ENCODE measurements at regions not wholly inside any gene's neighbourhood (a gene's known extent, or its start where the extent isn't known, plus 50 kb on each side); places are given as distances from the start of the nearest gene placed in this dataset.

DNA sequence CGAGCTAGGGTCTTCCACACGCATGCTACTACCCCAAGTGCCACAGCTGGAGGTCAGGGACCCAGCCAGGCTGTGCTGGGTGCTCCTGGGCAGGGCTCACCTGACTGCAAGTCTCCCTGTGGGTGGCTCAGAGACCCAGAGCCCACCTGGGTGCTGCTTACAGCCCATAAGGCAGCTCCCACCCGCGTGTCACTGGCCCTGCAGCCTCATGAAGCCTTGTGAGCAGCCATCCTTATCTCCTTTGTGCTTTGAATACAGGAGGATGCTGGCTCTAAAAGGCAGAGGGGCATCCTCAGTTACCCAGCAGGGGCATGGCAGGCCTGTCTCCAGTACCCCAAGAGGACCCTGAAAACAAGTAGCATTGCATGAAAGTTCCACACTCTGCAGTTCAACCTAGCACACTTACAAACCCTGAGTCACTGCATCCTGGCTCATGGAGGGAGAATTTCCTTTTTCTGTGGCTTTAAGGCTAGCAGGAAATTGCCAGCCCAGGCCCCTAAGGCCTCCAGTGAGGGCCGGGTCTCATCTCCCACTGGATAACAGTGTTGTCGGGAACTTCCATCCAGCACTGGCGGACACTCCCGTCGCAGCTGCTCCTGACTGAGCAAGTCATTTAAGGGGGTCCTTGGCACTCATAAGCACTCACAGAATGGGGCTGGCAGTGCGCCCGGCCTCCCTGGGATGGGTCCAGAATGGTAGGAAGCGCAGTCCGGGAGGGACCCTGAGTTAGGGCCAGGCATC lies 137.1 kb downstream of the RPIA start:
- peak; percentile 42 for TF ChIP-seq POLR2AphosphoS5 (IDR thresholded peaks at IDR 0.05; ENCODE audit: insufficient read depth, low read depth, low read length)
- no peak for TF ChIP-seq POLR2A (IDR thresholded peaks at IDR 0.05; ENCODE audit: low read depth, low read length)
- TF ChIP-seq EZH2 (IDR thresholded peaks at IDR 0.05; ENCODE audit: borderline replicate concordance, low read depth, low read length, severe bottlenecking): no peak
- no peak for TF ChIP-seq GATA2 (IDR thresholded peaks at IDR 0.05; ENCODE audit: insufficient read depth, insufficient read length, low read depth, low read length)
- peak; percentile 80 for TF ChIP-seq FOS (IDR thresholded peaks at IDR 0.05; ENCODE audit: borderline replicate concordance, insufficient read depth, low read length)
- peak; percentile 34 for TF ChIP-seq JUN (IDR thresholded peaks at IDR 0.05; ENCODE audit: borderline replicate concordance, insufficient read depth, insufficient read length, low read depth)
- TF ChIP-seq, protein P1, sequence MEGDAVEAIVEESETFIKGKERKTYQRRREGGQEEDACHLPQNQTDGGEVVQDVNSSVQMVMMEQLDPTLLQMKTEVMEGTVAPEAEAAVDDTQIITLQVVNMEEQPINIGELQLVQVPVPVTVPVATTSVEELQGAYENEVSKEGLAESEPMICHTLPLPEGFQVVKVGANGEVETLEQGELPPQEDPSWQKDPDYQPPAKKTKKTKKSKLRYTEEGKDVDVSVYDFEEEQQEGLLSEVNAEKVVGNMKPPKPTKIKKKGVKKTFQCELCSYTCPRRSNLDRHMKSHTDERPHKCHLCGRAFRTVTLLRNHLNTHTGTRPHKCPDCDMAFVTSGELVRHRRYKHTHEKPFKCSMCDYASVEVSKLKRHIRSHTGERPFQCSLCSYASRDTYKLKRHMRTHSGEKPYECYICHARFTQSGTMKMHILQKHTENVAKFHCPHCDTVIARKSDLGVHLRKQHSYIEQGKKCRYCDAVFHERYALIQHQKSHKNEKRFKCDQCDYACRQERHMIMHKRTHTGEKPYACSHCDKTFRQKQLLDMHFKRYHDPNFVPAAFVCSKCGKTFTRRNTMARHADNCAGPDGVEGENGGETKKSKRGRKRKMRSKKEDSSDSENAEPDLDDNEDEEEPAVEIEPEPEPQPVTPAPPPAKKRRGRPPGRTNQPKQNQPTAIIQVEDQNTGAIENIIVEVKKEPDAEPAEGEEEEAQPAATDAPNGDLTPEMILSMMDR (IDR thresholded peaks at IDR 0.05; ENCODE audit: extremely low read depth in 1 of 2, insufficient read depth in 1 of 2, low read depth in 1 of 2, low read length in 2 of 2): no peak
- TF ChIP-seq MYC (IDR thresholded peaks at IDR 0.05; ENCODE audit: low read depth, low read length): no peak
- TF ChIP-seq, protein P2, sequence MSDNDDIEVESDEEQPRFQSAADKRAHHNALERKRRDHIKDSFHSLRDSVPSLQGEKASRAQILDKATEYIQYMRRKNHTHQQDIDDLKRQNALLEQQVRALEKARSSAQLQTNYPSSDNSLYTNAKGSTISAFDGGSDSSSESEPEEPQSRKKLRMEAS (IDR thresholded peaks at IDR 0.05; ENCODE audit: insufficient read depth, insufficient read length): no peak
- peak overlapping the region; percentile 64 for H3K27ac ChIP-seq (ENCODE audit: insufficient read depth, low read depth, low read length)
- ChIA-PET POLR2A (no interaction called here), CTCF (no interaction called here)
- H3K4me1 ChIP-seq (ENCODE audit: control insufficient read depth, extremely low read depth, insufficient read depth, low read length): peaks cover 22% of the 10 kb centered on the region
- peak overlapping the region; percentile 79 for H2AFZ ChIP-seq (ENCODE audit: low read depth, low read length)
- BruUV-seq (replicated peaks): no TSS peak
- H3K9ac ChIP-seq (replicated peaks; ENCODE audit: extremely low read depth, insufficient read depth, low read length): peak overlapping the region; percentile 21
- dilution Hi-C loops (cut with MboI; ENCODE audit: extremely low pct_ligation_motif_present, low sequenced_read_pairs) (no loop called here), intact Hi-C loops (cut with micrococcal nuclease) (loop anchor here (1.0 to 5.0 kb wide), 4 partner anchors 10 to 136 kb away; partner anchors contain the start of gene RPIA)
- H3K4me3 ChIP-seq (replicated peaks in 1 of 3; ENCODE audit: insufficient read depth in 1 of 3, low read depth in 1 of 3, low read length in 3 of 3): no peak overlapping the region
- H3K9me3 ChIP-seq (replicated peaks; ENCODE audit: control insufficient read depth, insufficient read depth, low read length): no peaks in the 10 kb centered on the region
- H3K9me1 ChIP-seq (replicated peaks; ENCODE audit: control insufficient read depth, extremely low read depth, insufficient read depth, low read length): no peaks in the 10 kb centered on the region
- DNase-seq (ENCODE audit: low read depth, low spot score) (peak; percentile 81), FAIRE-seq (peak; percentile 94)
- H3K79me2 ChIP-seq (ENCODE audit: control insufficient read depth, insufficient read depth, low read length): no peaks in the 10 kb centered on the region
- peak overlapping the region; percentile 7 for H3K4me2 ChIP-seq (ENCODE audit: insufficient read depth, low read length)
- no peaks in the 10 kb centered on the region for H4K20me1 ChIP-seq (replicated peaks; ENCODE audit: control insufficient read depth, extremely low read depth, insufficient read depth, low read length)
- no peaks in the 10 kb centered on the region for H3K27me3 ChIP-seq (ENCODE audit: control insufficient read depth in 2 of 2, insufficient read depth in 2 of 2, low read length in 2 of 2)
- H3K36me3 ChIP-seq (ENCODE audit: control insufficient read depth in 2 of 2, extremely low read depth in 1 of 2, insufficient read depth in 2 of 2, low read length in 2 of 2): no peaks in the 10 kb centered on the region
